COLO829 (cell line): ENCODE measurements at regions not wholly inside any gene's neighbourhood (a gene's known extent, or its start where the extent isn't known, plus 50 kb on each side); places are given as distances from the start of the nearest gene placed in this dataset.
"Not testable (repeated sequence)": the region's sequence is repeated elsewhere in the genome, so short reads cannot be mapped to it uniquely, and the experiment has no call there.

Experiments used
- DNase-seq: peaks from one replicate; pipeline ENCODE4 v3.0.0; 2012; ENCODE audit warnings: low spot score

GRCh38 chr7:96827701-96828100 is 118.1 kb upstream of the SEM1 start:
- DNase-seq: no peak

- not testable (repeated sequence) for DNase-seq
Observed at GRCh38 chr7:96829121-96829520, 119.5 kb upstream of the SEM1 start.

- DNase-seq: no peak
Observed at GRCh38 chr7:96831446-96831845, 121.8 kb upstream of the SEM1 start.

- no peak for DNase-seq
Observed at GRCh38 chr7:96832092-96832662, 122.5 kb upstream of the SEM1 start.

- DNase-seq: peak; percentile 63
Observed at GRCh38 chr7:96833676-96834453, 124.2 kb upstream of the SEM1 start.

- no peak for DNase-seq
Observed at GRCh38 chr7:96836456-96836855, 126.8 kb upstream of the SEM1 start.

- no peak for DNase-seq
Observed at GRCh38 chr7:96837593-96837992, 127.9 kb upstream of the SEM1 start.

GRCh38 chr7:96838481-96838880 is 128.8 kb upstream of the SEM1 start:
- no peak for DNase-seq

- DNase-seq: no peak
Observed at GRCh38 chr7:96855139-96855538, 145.5 kb upstream of the SEM1 start.

GRCh38 chr7:96855691-96856090 is 146.0 kb upstream of the SEM1 start:
- no peak for DNase-seq

GRCh38 chr7:96869538-96869937 is 135.8 kb upstream of the DLX6 start:
- DNase-seq: no peak

- DNase-seq: no peak
Observed at GRCh38 chr7:96870185-96870584, 135.2 kb upstream of the DLX6 start.

GRCh38 chr7:96870934-96871333 is 134.4 kb upstream of the DLX6 start:
- DNase-seq: no peak

GRCh38 chr7:96887426-96887825 is 117.9 kb upstream of the DLX6 start:
- no peak for DNase-seq

GRCh38 chr7:96899108-96899507 is 106.2 kb upstream of the DLX6 start:
- DNase-seq: no peak

GRCh38 chr7:96901822-96902445 is 103.4 kb upstream of the DLX6 start:
- no peak for DNase-seq

GRCh38 chr7:96903906-96904305 is 101.4 kb upstream of the DLX6 start:
- no peak for DNase-seq

GRCh38 chr7:96910486-96910885 is 94.9 kb upstream of the DLX6 start:
- DNase-seq: no peak

GRCh38 chr7:96915029-96915428 is 90.3 kb upstream of the DLX6 start:
- no peak for DNase-seq

- DNase-seq: no peak
Observed at GRCh38 chr7:96920064-96920463, 85.3 kb upstream of the DLX6 start.

GRCh38 chr7:96920713-96921112 is 84.6 kb upstream of the DLX6 start:
- DNase-seq: no peak

GRCh38 chr7:96921231-96921630 is 84.1 kb upstream of the DLX6 start:
- peak; percentile 8 for DNase-seq

- DNase-seq: no peak
Observed at GRCh38 chr7:96921771-96922170, 83.6 kb upstream of the DLX6 start.
